ENCODE measurements at regions not wholly inside any gene's neighbourhood (a gene's known extent, or its start where the extent isn't known, plus 50 kb on each side); places are given as distances from the start of the nearest gene placed in this dataset.

- TF ChIP-seq CTCF (IDR thresholded peaks at IDR 0.05): no peak
- TF ChIP-seq POLR2A (IDR thresholded peaks at IDR 0.05): no peak
These were observed 117.5 kb upstream of the ARHGEF3 start for GRCh38 chr3:56919137-56919796.
